K562 (cell line): ENCODE measurements at regions not wholly inside any gene's neighbourhood (a gene's known extent, or its start where the extent isn't known, plus 50 kb on each side); places are given as distances from the start of the nearest gene placed in this dataset.
"Not testable (repeated sequence)": the region's sequence is repeated elsewhere in the genome, so short reads cannot be mapped to it uniquely, and the experiment has no call there.

ENCODE experiments used
- ATAC-seq: fragments of 200-7000 bp; cut with Tn5 transposase; 3 replicates; pipeline ENCODE4 v1.9.1; 2020; ENCODE audit warnings: moderate library complexity
- BruUV-seq: library from RNA; stranded (reverse); fragments of 400-500 nt; replicated peaks from 2 replicates; lab custom pipeline; 2021; lab: Mats Ljungman, UMichigan
- CTCF ChIA-PET: fragments of 300-600 bp; formaldehyde crosslinking; extraction: SDS; loops from one replicate; lab custom pipeline; 2021; ENCODE audit warnings: low intra/inter-chr PET ratio; lab: Yijun Ruan, JAX
- POLR2A ChIA-PET: fragments of 300-600, 350-650 bp; sonication (Branson Sonifier 250); formaldehyde crosslinking; extraction: SDS; loops from one replicate; lab custom pipeline; 2021; ENCODE audit warnings: antibody characterized with exemption, inconsistent platforms; lab: Yijun Ruan, JAX
- DNase-seq, 4 experiments: peaks; one replicate each; pipeline versions ENCODE4 v3.0.0 to v3.0.0-alpha.2; 2011 to 2018; ENCODE audit warnings: low spot score in 3 of 4, mixed read lengths in 3 of 4; ENCODE audit errors: extremely low read depth in 1 of 4
- FAIRE-seq: peaks from 2 replicates; lab custom pipeline; 2011; peaks lifted over from hg19 to GRCh38; lab: Jason Lieb, UNC
- H2AFZ ChIP-seq: 2 replicates; pipeline ENCODE4 v1.6.0; 2011; ENCODE audit warnings: low read depth, low read length, control low read depth, inconsistent platforms
- H3K27ac ChIP-seq: fragments of 200-600 bp; 3 replicates; pipeline ENCODE4 v1.8.0; 2011; ENCODE audit warnings: low read depth, mild to moderate bottlenecking, control low read depth, inconsistent platforms, low read length, moderate library complexity, mixed read lengths; ENCODE audit errors: extremely low read depth
- H3K27me3 ChIP-seq, 2 experiments: fragments of 300-600 bp in 1 of 2; 2 replicates in 1 of 2; 3 replicates in 1 of 2; pipeline versions ENCODE4 v1.6.0 to v1.8.0; 2011; ENCODE audit warnings: inconsistent platforms in 2 of 2, low read length in 2 of 2, mild to moderate bottlenecking in 1 of 2, mixed read lengths in 1 of 2, moderate library complexity in 1 of 2; ENCODE audit not compliant: control insufficient read depth in 2 of 2, insufficient read depth in 2 of 2
- H3K36me3 ChIP-seq: fragments of 300-600 bp; 3 replicates; pipeline ENCODE4 v1.8.0; 2011; ENCODE audit warnings: mild to moderate bottlenecking, low read length, inconsistent platforms; ENCODE audit not compliant: control insufficient read depth, insufficient read depth
- H3K4me1 ChIP-seq, 2 experiments: fragments of 200-600 bp in 1 of 2; replicated peaks in 1 of 2; 2 replicates in 1 of 2; 3 replicates in 1 of 2; pipeline versions ENCODE4 v1.5.1 to v1.8.0; 2011; ENCODE audit warnings: inconsistent platforms in 2 of 2, low read length in 2 of 2, mild to moderate bottlenecking in 1 of 2, mixed read lengths in 1 of 2, moderate library complexity in 1 of 2; ENCODE audit not compliant: control insufficient read depth in 2 of 2, insufficient read depth in 2 of 2
- H3K4me2 ChIP-seq: 2 replicates; pipeline ENCODE4 v1.6.1; 2011; ENCODE audit warnings: low read length, control low read depth, inconsistent platforms, mixed read lengths; ENCODE audit not compliant: insufficient read depth
- H3K4me3 ChIP-seq: fragments of 200-600 bp; sonication (generic), shearing (Covaris generic); 2 replicates; pipeline ENCODE4 v1.5.1; 2016; ENCODE audit warnings: control low read depth, inconsistent platforms
- H3K79me2 ChIP-seq: fragments of 200-600 bp; 3 replicates; pipeline ENCODE4 v1.8.0; 2011; ENCODE audit warnings: low read length, inconsistent platforms; ENCODE audit not compliant: control insufficient read depth, insufficient read depth
- H3K9ac ChIP-seq, 2 experiments: 2 replicates each; pipeline versions ENCODE4 v1.6.0 to v1.6.1; 2011; ENCODE audit warnings: low read depth in 2 of 2, low read length in 2 of 2, control low read depth in 1 of 2, inconsistent platforms in 1 of 2, mild to moderate bottlenecking in 1 of 2, mixed read lengths in 1 of 2; ENCODE audit not compliant: insufficient read depth in 1 of 2
- H3K9me1 ChIP-seq: one replicate; pipeline ENCODE4 v1.6.0; 2011; ENCODE audit warnings: inconsistent platforms, mild to moderate bottlenecking, low read length, moderate library complexity; ENCODE audit not compliant: control insufficient read depth, insufficient read depth
- H3K9me3 ChIP-seq: replicated peaks from 2 replicates; pipeline ENCODE4 v1.5.1; 2011; ENCODE audit warnings: low read depth, low read length, inconsistent platforms; ENCODE audit not compliant: control insufficient read depth, insufficient read depth
- H4K20me1 ChIP-seq: replicated peaks from 2 replicates; pipeline ENCODE4 v1.6.1; 2011; ENCODE audit warnings: low read length, inconsistent platforms, mixed read lengths; ENCODE audit not compliant: control insufficient read depth, insufficient read depth
- C11orf30 ChIP-seq: fragments of 450-650 bp; IDR thresholded peaks from 2 replicates; pipeline ENCODE4 v1.6.1; 2016; ENCODE audit warnings: low read depth, mild to moderate bottlenecking
- EHMT2 ChIP-seq: fragments of 450-650 bp; IDR thresholded peaks from 2 replicates; pipeline ENCODE4 v1.6.1; 2018; ENCODE audit warnings: antibody characterized with exemption
- MAFF ChIP-seq: IDR thresholded peaks from 2 replicates; pipeline ENCODE4 v1.6.1; 2012; ENCODE audit warnings: low read length, improper control_type of control experiment
- MAFK ChIP-seq: IDR thresholded peaks from 2 replicates; pipeline ENCODE4 v1.6.1; 2011; ENCODE audit warnings: low read length, improper control_type of control experiment
- SMARCB1 ChIP-seq: IDR thresholded peaks from 2 replicates; pipeline ENCODE4 v1.6.1; 2011; ENCODE audit warnings: improper control_type of control experiment, low read depth; ENCODE audit not compliant: insufficient read length
- SOX6 ChIP-seq: fragments of 450-650 bp; IDR thresholded peaks from 2 replicates; pipeline ENCODE4 v1.6.1; 2014; ENCODE audit warnings: mild to moderate bottlenecking
- SP2 ChIP-seq: IDR thresholded peaks from 2 replicates; pipeline ENCODE4 v1.6.1; 2011; ENCODE audit warnings: mild to moderate bottlenecking, low read depth, low read length, moderate library complexity; ENCODE audit not compliant: poor library complexity, severe bottlenecking; ENCODE audit errors: extremely low read depth
- SUPT5H ChIP-seq: fragments of 450-650 bp; IDR thresholded peaks from 2 replicates; pipeline ENCODE4 v1.6.1; 2016
- TCF15 ChIP-seq: fragments of 250-450 bp; sonication (Bioruptor Pico); IDR thresholded peaks from 2 replicates; pipeline ENCODE4 v1.8.0; 2022; ENCODE audit warnings: moderate library complexity, mild to moderate bottlenecking, inconsistent platforms
- TGIF2 ChIP-seq: sonication (generic); formaldehyde crosslinking; IDR thresholded peaks from 2 replicates; pipeline ENCODE4 v1.8.1; 2022; ENCODE audit warnings: mild to moderate bottlenecking, missing genetic modification reagents, moderate library complexity
- TSC22D4 ChIP-seq: fragments of 450-650 bp; IDR thresholded peaks from 2 replicates; pipeline ENCODE4 v1.6.1; 2016; ENCODE audit warnings: missing genetic modification characterization, missing biosample characterization, control low read depth
- ZBED1 ChIP-seq: IDR thresholded peaks from 2 replicates; pipeline ENCODE4 v1.6.1; 2014
- ZNF143 ChIP-seq: sonication (generic); formaldehyde crosslinking; IDR thresholded peaks from 2 replicates; pipeline ENCODE4 v1.9.0; 2022; ENCODE audit warnings: mild to moderate bottlenecking, missing genetic modification reagents
- ZNF146 ChIP-seq: IDR thresholded peaks from one replicate; pipeline ENCODE4 v1.6.1; 2018; ENCODE audit warnings: missing compliant biosample characterization; ENCODE audit not compliant: unreplicated experiment
- WGBS: fragments of 100-300 bp; shearing (Covaris generic); methylation state at CpG from one replicate; pipeline ENCODE4 v1.1.6; 2016; ENCODE audit warnings: low coverage, mixed read lengths; ENCODE audit not compliant: insufficient coverage; ENCODE audit errors: missing lambda C conversion rate; 5-methylcytosine and 5-hydroxymethylcytosine counted together
- in situ Hi-C: fragments of 300-500 bp; cut with MboI; formaldehyde crosslinking; loops from 4 replicates; pipeline ENCODE4 v1.15.0; 2018; ENCODE audit warnings: inconsistent platforms, mixed read lengths
- intact Hi-C: fragments of 100-400 bp; cut with micrococcal nuclease; formaldehyde crosslinking; loops from 2 replicates; pipeline ENCODE4 v1.14.2; 2022

GRCh38 chr12:76936275-76937193 lies 57.7 kb upstream of the CSRP2 start (continued):
- TF ChIP-seq TCF15 (CRISPR knock-in tag), result no peak
- TF ChIP-seq ZBED1, result no peak
- peak; percentile 90 for TF ChIP-seq C11orf30
- TF ChIP-seq MAFK, result peak; percentile 90
- no peak for TF ChIP-seq ZNF143 (CRISPR knock-in tag)
- TF ChIP-seq SP2, result no peak
- no peak for TF ChIP-seq TSC22D4 (tag)
- no peak for TF ChIP-seq SOX6
- TF ChIP-seq SUPT5H, result no peak
- peak; percentile 69; the same call in 1 of the 2 replicates for TF ChIP-seq EHMT2
- peak; percentile 86 for TF ChIP-seq MAFF
- no peak for TF ChIP-seq TGIF2 (CRISPR knock-in tag)
- TF ChIP-seq SMARCB1, result no peak

GRCh38 chr12:76933392-76933791 lies 54.6 kb upstream of the CSRP2 start:
- BruUV-seq, CTCF ChIA-PET, FAIRE-seq, H3K9ac ChIP-seq, H3K27me3 ChIP-seq, H3K4me3 ChIP-seq, H3K9me3 ChIP-seq, H3K79me2 ChIP-seq, in situ Hi-C loops, H3K4me1 ChIP-seq, H3K36me3 ChIP-seq, H3K27ac ChIP-seq, H2AFZ ChIP-seq, H3K4me2 ChIP-seq, H4K20me1 ChIP-seq, POLR2A ChIA-PET, intact Hi-C loops, ATAC-seq, DNase-seq, H3K9me1 ChIP-seq: not testable (repeated sequence)
- TF ChIP-seq ZNF146 (CRISPR knock-in tag), result peak; percentile 54
- 3% methylated on average over 4 of the region's 4 CpGs for WGBS
